ENCODE measurements at regions not wholly inside any gene's neighbourhood (a gene's known extent, or its start where the extent isn't known, plus 50 kb on each side); places are given as distances from the start of the nearest gene placed in this dataset.

GRCh38 chr5:116358911-116359418 lies 215.7 kb downstream of the SEMA6A start:
- no peak overlapping the region for H3K4me3 ChIP-seq (ENCODE audit: control insufficient read depth, low read depth, low read length)
- no peak for DNase-seq (ENCODE audit: low read depth)
- TF ChIP-seq CTCF (conservative IDR thresholded peaks at IDR 0.05; ENCODE audit: control insufficient read depth, insufficient read depth, low read depth, low read length): no peak

- DNase-seq (ENCODE audit: low read depth): no peak
- TF ChIP-seq CTCF (conservative IDR thresholded peaks at IDR 0.05; ENCODE audit: control insufficient read depth, insufficient read depth, low read depth, low read length): no peak
- no peak overlapping the region for H3K4me3 ChIP-seq (ENCODE audit: control insufficient read depth, low read depth, low read length)
Measured at GRCh38 chr5:116358015-116358523, 216.6 kb downstream of the SEMA6A start.

- no peak for TF ChIP-seq CTCF (conservative IDR thresholded peaks at IDR 0.05; ENCODE audit: control insufficient read depth, insufficient read depth, low read depth, low read length)
- H3K4me3 ChIP-seq (ENCODE audit: control insufficient read depth, low read depth, low read length): no peak overlapping the region
- DNase-seq (ENCODE audit: low read depth): no peak
Measured at GRCh38 chr5:116355819-116356601, 218.6 kb downstream of the SEMA6A start.

GRCh38 chr5:116354699-116355098 lies 219.9 kb downstream of the SEMA6A start:
- TF ChIP-seq CTCF (conservative IDR thresholded peaks at IDR 0.05; ENCODE audit: control insufficient read depth, insufficient read depth, low read depth, low read length): no peak
- H3K4me3 ChIP-seq (ENCODE audit: control insufficient read depth, low read depth, low read length): no peak overlapping the region
- DNase-seq (ENCODE audit: low read depth): no peak

DNA sequence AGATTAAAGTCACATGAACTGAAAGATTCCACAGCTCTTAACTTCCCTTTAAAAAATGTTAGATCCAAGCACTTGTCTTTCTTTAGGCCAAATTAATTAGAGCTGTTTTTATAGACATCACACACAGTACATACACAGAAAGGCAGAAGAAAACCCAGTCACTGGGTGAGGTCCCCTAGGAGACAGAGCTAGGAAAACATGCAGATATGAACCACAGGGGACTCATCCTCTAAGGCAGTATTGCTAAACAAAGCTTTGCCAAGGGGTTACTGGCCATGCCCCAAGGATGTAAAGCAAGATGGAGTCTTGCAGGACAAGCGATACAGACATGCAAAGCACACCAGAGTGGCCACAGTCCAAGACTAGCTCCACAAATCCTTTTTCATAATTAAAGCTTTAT lies 227.0 kb downstream of the SEMA6A start:
- no peak overlapping the region for H3K4me3 ChIP-seq (ENCODE audit: control insufficient read depth, low read depth, low read length)
- no peak for TF ChIP-seq CTCF (conservative IDR thresholded peaks at IDR 0.05; ENCODE audit: control insufficient read depth, insufficient read depth, low read depth, low read length)
- DNase-seq (ENCODE audit: low read depth): no peak

GRCh38 chr5:116343961-116344360 lies 230.7 kb downstream of the SEMA6A start:
- DNase-seq (ENCODE audit: low read depth): no peak
- TF ChIP-seq CTCF (conservative IDR thresholded peaks at IDR 0.05; ENCODE audit: control insufficient read depth, insufficient read depth, low read depth, low read length): no peak

More at GRCh38 chr5:116343961-116344360, 230.7 kb downstream of the SEMA6A start:
- no peak overlapping the region for H3K4me3 ChIP-seq (ENCODE audit: control insufficient read depth, low read depth, low read length)
